H1 (cell line): ENCODE measurements at regions not wholly inside any gene's neighbourhood (a gene's known extent, or its start where the extent isn't known, plus 50 kb on each side); places are given as distances from the start of the nearest gene placed in this dataset.

Experiments
- CHD2 ChIP-seq: IDR thresholded peaks from 2 replicates; pipeline ENCODE4 v1.6.1; 2012; ENCODE audit warnings: low read length, improper control_type of control experiment
- KDM5A ChIP-seq: fragments of 200-600 bp; IDR thresholded peaks from 2 replicates; pipeline ENCODE4 v1.7.1; 2012; ENCODE audit warnings: mild to moderate bottlenecking, low read length, inconsistent platforms, mixed read lengths
- POLR2A ChIP-seq, 2 experiments: IDR thresholded peaks; 1 replicate in 1 of 2; 2 replicates in 1 of 2; pipeline ENCODE4 v1.6.1; 2011; ENCODE audit warnings: low read depth in 2 of 2, low read length in 2 of 2, mild to moderate bottlenecking in 2 of 2; ENCODE audit errors: control extremely low read depth in 1 of 2
- TAF1 ChIP-seq: IDR thresholded peaks from 2 replicates; pipeline ENCODE4 v1.6.1; 2011; ENCODE audit warnings: mild to moderate bottlenecking, low read depth, low read length
- TF ChIP-seq, protein P1 (sequence below): fragments of 300-600 bp; sonication (generic); IDR thresholded peaks from 2 replicates; pipeline ENCODE4 v1.7.1; 2012; ENCODE audit warnings: low read length, moderate library complexity, mild to moderate bottlenecking, inconsistent platforms; ENCODE audit not compliant: insufficient replicate concordance

DNA sequence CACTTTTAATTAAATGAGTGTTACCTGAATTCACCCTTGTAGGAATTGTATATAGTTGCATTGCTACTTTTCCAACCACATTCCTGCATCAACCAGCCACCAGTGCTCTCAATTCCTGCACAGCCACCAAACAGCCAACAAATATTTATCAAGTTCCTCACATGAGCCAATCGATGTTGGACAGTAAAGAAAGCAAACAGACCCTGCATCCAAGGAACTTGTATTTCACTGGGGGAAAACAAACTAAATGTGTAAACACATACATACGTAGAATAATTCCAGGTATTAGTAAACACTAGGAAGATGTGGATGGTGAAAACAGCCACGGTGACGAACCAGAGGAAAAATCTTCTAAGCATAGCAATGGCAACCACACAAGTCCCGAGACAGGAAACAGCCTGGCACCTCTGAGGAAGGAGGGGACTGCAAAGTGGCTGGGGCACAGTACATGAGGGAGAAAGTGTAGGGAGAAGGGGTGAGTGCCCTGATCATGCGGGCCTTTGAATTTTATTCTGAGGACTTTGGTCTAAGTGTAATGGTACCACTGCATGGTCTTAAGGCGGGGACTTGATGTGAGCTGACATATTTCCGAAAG, 111.2 kb downstream of the XRCC2 start (continued):
- TF ChIP-seq, protein P1, sequence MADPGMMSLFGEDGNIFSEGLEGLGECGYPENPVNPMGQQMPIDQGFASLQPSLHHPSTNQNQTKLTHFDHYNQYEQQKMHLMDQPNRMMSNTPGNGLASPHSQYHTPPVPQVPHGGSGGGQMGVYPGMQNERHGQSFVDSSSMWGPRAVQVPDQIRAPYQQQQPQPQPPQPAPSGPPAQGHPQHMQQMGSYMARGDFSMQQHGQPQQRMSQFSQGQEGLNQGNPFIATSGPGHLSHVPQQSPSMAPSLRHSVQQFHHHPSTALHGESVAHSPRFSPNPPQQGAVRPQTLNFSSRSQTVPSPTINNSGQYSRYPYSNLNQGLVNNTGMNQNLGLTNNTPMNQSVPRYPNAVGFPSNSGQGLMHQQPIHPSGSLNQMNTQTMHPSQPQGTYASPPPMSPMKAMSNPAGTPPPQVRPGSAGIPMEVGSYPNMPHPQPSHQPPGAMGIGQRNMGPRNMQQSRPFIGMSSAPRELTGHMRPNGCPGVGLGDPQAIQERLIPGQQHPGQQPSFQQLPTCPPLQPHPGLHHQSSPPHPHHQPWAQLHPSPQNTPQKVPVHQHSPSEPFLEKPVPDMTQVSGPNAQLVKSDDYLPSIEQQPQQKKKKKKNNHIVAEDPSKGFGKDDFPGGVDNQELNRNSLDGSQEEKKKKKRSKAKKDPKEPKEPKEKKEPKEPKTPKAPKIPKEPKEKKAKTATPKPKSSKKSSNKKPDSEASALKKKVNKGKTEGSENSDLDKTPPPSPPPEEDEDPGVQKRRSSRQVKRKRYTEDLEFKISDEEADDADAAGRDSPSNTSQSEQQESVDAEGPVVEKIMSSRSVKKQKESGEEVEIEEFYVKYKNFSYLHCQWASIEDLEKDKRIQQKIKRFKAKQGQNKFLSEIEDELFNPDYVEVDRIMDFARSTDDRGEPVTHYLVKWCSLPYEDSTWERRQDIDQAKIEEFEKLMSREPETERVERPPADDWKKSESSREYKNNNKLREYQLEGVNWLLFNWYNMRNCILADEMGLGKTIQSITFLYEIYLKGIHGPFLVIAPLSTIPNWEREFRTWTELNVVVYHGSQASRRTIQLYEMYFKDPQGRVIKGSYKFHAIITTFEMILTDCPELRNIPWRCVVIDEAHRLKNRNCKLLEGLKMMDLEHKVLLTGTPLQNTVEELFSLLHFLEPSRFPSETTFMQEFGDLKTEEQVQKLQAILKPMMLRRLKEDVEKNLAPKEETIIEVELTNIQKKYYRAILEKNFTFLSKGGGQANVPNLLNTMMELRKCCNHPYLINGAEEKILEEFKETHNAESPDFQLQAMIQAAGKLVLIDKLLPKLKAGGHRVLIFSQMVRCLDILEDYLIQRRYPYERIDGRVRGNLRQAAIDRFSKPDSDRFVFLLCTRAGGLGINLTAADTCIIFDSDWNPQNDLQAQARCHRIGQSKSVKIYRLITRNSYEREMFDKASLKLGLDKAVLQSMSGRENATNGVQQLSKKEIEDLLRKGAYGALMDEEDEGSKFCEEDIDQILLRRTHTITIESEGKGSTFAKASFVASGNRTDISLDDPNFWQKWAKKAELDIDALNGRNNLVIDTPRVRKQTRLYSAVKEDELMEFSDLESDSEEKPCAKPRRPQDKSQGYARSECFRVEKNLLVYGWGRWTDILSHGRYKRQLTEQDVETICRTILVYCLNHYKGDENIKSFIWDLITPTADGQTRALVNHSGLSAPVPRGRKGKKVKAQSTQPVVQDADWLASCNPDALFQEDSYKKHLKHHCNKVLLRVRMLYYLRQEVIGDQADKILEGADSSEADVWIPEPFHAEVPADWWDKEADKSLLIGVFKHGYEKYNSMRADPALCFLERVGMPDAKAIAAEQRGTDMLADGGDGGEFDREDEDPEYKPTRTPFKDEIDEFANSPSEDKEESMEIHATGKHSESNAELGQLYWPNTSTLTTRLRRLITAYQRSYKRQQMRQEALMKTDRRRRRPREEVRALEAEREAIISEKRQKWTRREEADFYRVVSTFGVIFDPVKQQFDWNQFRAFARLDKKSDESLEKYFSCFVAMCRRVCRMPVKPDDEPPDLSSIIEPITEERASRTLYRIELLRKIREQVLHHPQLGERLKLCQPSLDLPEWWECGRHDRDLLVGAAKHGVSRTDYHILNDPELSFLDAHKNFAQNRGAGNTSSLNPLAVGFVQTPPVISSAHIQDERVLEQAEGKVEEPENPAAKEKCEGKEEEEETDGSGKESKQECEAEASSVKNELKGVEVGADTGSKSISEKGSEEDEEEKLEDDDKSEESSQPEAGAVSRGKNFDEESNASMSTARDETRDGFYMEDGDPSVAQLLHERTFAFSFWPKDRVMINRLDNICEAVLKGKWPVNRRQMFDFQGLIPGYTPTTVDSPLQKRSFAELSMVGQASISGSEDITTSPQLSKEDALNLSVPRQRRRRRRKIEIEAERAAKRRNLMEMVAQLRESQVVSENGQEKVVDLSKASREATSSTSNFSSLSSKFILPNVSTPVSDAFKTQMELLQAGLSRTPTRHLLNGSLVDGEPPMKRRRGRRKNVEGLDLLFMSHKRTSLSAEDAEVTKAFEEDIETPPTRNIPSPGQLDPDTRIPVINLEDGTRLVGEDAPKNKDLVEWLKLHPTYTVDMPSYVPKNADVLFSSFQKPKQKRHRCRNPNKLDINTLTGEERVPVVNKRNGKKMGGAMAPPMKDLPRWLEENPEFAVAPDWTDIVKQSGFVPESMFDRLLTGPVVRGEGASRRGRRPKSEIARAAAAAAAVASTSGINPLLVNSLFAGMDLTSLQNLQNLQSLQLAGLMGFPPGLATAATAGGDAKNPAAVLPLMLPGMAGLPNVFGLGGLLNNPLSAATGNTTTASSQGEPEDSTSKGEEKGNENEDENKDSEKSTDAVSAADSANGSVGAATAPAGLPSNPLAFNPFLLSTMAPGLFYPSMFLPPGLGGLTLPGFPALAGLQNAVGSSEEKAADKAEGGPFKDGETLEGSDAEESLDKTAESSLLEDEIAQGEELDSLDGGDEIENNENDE, result no peak
- TF ChIP-seq POLR2A (IDR thresholded peaks at IDR 0.05; ENCODE audit: control extremely low read depth in 1 of 2, low read depth in 2 of 2, low read length in 2 of 2), result no peak
- TF ChIP-seq TAF1, result no peak
- no peak for TF ChIP-seq KDM5A
- TF ChIP-seq CHD2, result no peak
